ENCODE measurements at regions not wholly inside any gene's neighbourhood (a gene's known extent, or its start where the extent isn't known, plus 50 kb on each side); places are given as distances from the start of the nearest gene placed in this dataset.
"Not testable (repeated sequence)": the region's sequence is repeated elsewhere in the genome, so short reads cannot be mapped to it uniquely, and the experiment has no call there.

GRCh38 chr15:92800416-92801055 is 99.6 kb upstream of the CHD2 start:
- H3K4me2 ChIP-seq (ENCODE audit: control insufficient read depth, insufficient read depth); FAIRE-seq; ATAC-seq; H3K9me3 ChIP-seq (replicated peaks; ENCODE audit: control insufficient read depth, insufficient read depth, low read length); intact Hi-C loops (cut with micrococcal nuclease; ENCODE audit: unreplicated experiment); H4K20me1 ChIP-seq (ENCODE audit: control insufficient read depth, insufficient read depth); H3K27ac ChIP-seq (ENCODE audit: control insufficient read depth, insufficient read depth); H3K79me2 ChIP-seq (ENCODE audit: control insufficient read depth, insufficient read depth, low read length); H3K9ac ChIP-seq (ENCODE audit: control insufficient read depth, insufficient read depth, low read length); H3K27me3 ChIP-seq (replicated peaks in 1 of 2; ENCODE audit: control insufficient read depth in 2 of 2, insufficient read depth in 2 of 2, low read length in 1 of 2); H2AFZ ChIP-seq (ENCODE audit: control insufficient read depth, low read depth, low read length); H3K36me3 ChIP-seq (ENCODE audit: control insufficient read depth in 2 of 2, insufficient read depth in 2 of 2, low read length in 1 of 2); DNase-seq (ENCODE audit: low read depth, low spot score); H3K4me3 ChIP-seq; BruUV-seq (replicated peaks): not testable (repeated sequence)
- ChIA-PET RAD21 (ENCODE audit: unreplicated experiment) (interaction anchor here (1.8 to 2.0 kb wide), 2 partner anchors 82 to 121 kb away, joined by 4 to 9 read pairs; no protein-coding TSS in a partner anchor), SMC1A (ENCODE audit: uncharacterized antibody, unreplicated experiment) (interaction anchor here (0.7 to 2.2 kb wide), 7 partner anchors 78 to 166 kb away, joined by 3 to 10 read pairs (median 3); no protein-coding TSS in a partner anchor), POLR2A (interaction anchor here (0.6 kb wide), 1 partner anchor 79 kb away, joined by 3 read pairs; no protein-coding TSS in a partner anchor), CTCF (interaction anchor here (0.8 to 2.4 kb wide), 5 partner anchors 11 to 230 kb away, joined by 3 to 7 read pairs (median 4); no protein-coding TSS in a partner anchor)
- in situ Hi-C loops (cut with MboI) = loop anchor here (5.0 kb wide), 1 partner anchor 227 kb away; no protein-coding TSS in a partner anchor
- H3K4me1 ChIP-seq (ENCODE audit: control insufficient read depth, insufficient read depth, low read length) = peaks cover 13% of the 10 kb centered on the region
- 87% methylated on average over 12 of the region's 12 CpGs for WGBS (ENCODE audit: insufficient coverage, insufficient replicate concordance, low lambda C conversion rate, missing lambda C conversion rate)

- H3K79me2 ChIP-seq (ENCODE audit: control insufficient read depth, insufficient read depth, low read length); H3K36me3 ChIP-seq (ENCODE audit: control insufficient read depth in 2 of 2, insufficient read depth in 2 of 2, low read length in 1 of 2); FAIRE-seq; H3K27me3 ChIP-seq (replicated peaks in 1 of 2; ENCODE audit: control insufficient read depth in 2 of 2, insufficient read depth in 2 of 2, low read length in 1 of 2); H3K4me3 ChIP-seq; H3K9me3 ChIP-seq (replicated peaks; ENCODE audit: control insufficient read depth, insufficient read depth, low read length); intact Hi-C loops (cut with micrococcal nuclease; ENCODE audit: unreplicated experiment); BruUV-seq (replicated peaks); ATAC-seq; H3K4me2 ChIP-seq (ENCODE audit: control insufficient read depth, insufficient read depth); H4K20me1 ChIP-seq (ENCODE audit: control insufficient read depth, insufficient read depth); H3K27ac ChIP-seq (ENCODE audit: control insufficient read depth, insufficient read depth); DNase-seq (ENCODE audit: low read depth, low spot score); H3K9ac ChIP-seq (ENCODE audit: control insufficient read depth, insufficient read depth, low read length); H2AFZ ChIP-seq (ENCODE audit: control insufficient read depth, low read depth, low read length): not testable (repeated sequence)
- H3K4me1 ChIP-seq (ENCODE audit: control insufficient read depth, insufficient read depth, low read length) = peaks cover 13% of the 10 kb centered on the region
- CTCF ChIA-PET = interaction anchor here (0.8 to 2.4 kb wide), 5 partner anchors 12 to 229 kb away, joined by 3 to 7 read pairs (median 4); no protein-coding TSS in a partner anchor
- POLR2A ChIA-PET = interaction anchor here (0.6 to 1.0 kb wide), 5 partner anchors 55 to 205 kb away, joined by 3 to 6 read pairs (median 3); no protein-coding TSS in a partner anchor
- SMC1A ChIA-PET (ENCODE audit: uncharacterized antibody, unreplicated experiment) = interaction anchor here (0.7 to 2.2 kb wide), 8 partner anchors 77 to 165 kb away, joined by 3 to 10 read pairs (median 3); no protein-coding TSS in a partner anchor
- RAD21 ChIA-PET (ENCODE audit: unreplicated experiment) = interaction anchor here (0.7 to 2.0 kb wide), 4 partner anchors 81 to 475 kb away, joined by 4 to 9 read pairs (median 5); no protein-coding TSS in a partner anchor
- 98% methylated on average over 12 of the region's 13 CpGs for WGBS (ENCODE audit: insufficient coverage, insufficient replicate concordance, low lambda C conversion rate, missing lambda C conversion rate)
- in situ Hi-C loops (cut with MboI) = loop anchor here (5.0 kb wide), 1 partner anchor 226 kb away; no protein-coding TSS in a partner anchor
Observed at GRCh38 chr15:92801056-92801773, 98.9 kb upstream of the CHD2 start.
